Transverse colon (tissue), 4 donors: ENCODE measurements at regions not wholly inside any gene's neighbourhood (a gene's known extent, or its start where the extent isn't known, plus 50 kb on each side); places are given as distances from the start of the nearest gene placed in this dataset.

Experiments
- DNase-seq: peaks from one replicate; pipeline ENCODE4 v3.0.0-alpha.2; 2019
- H3K27ac ChIP-seq, 4 donors: fragments of 200-600 bp; sonication (generic); 2 replicates each; pipeline ENCODE4 v1.5.1; 2016 to 2018; ENCODE audit warnings: inconsistent platforms in 4 of 4
- H3K27me3 ChIP-seq: fragments of 200-600 bp; sonication (generic); 2 replicates; pipeline ENCODE4 v1.5.1; 2017; ENCODE audit warnings: inconsistent platforms
- H3K36me3 ChIP-seq, 4 donors: fragments of 200-600 bp; sonication (generic); 2 replicates each; pipeline ENCODE4 v1.5.1; 2017 to 2019; ENCODE audit warnings: inconsistent platforms in 4 of 4
- H3K4me1 ChIP-seq, 4 donors: fragments of 200-600 bp; sonication (generic); 2 replicates each; pipeline ENCODE4 v1.5.1; 2017 to 2020; ENCODE audit warnings: inconsistent platforms in 4 of 4
- H3K4me3 ChIP-seq, 4 donors: fragments of 200-600 bp; sonication (generic); 1 replicate in 1 of 4; 2 replicates in 3 of 4; pipeline versions ENCODE4 v1.5.1 to v1.6.1; 2017 to 2019; ENCODE audit warnings: inconsistent platforms in 4 of 4
- H3K9me3 ChIP-seq, 2 donors: fragments of 200-600 bp; sonication (generic); 2 replicates each; pipeline ENCODE4 v1.5.1; 2017 to 2019; ENCODE audit warnings: inconsistent platforms in 2 of 2
- CTCF ChIP-seq, 5 experiments: fragments of 200-600 bp in 3 of 5; fragments of 450-650 bp in 2 of 5; sonication (generic) in 3 of 5; IDR thresholded peaks; 1 replicate in 2 of 5; 2 replicates in 3 of 5; pipeline ENCODE4 v1.5.1; 2016 to 2017; ENCODE audit warnings: antibody characterized with exemption in 5 of 5, inconsistent platforms in 3 of 5, mild to moderate bottlenecking in 2 of 5, moderate library complexity in 1 of 5
- EP300 ChIP-seq: sonication (generic); formaldehyde crosslinking; IDR thresholded peaks from one replicate; pipeline ENCODE4 v1.6.1; 2017; ENCODE audit warnings: antibody characterized with exemption, low read depth
- POLR2A ChIP-seq: fragments of 450-650 bp; IDR thresholded peaks from one replicate; pipeline ENCODE4 v1.6.1; 2016; ENCODE audit warnings: antibody characterized with exemption, mild to moderate bottlenecking, moderate library complexity
- POLR2AphosphoS5 ChIP-seq, 3 donors: sonication (generic); formaldehyde crosslinking; IDR thresholded peaks; one replicate each; pipeline ENCODE4 v1.6.1; 2016; ENCODE audit warnings: antibody characterized with exemption in 3 of 3
- WGBS, 2 donors: methylation state at CpG; one replicate each; pipeline ENCODE4 v1.1.5; 2018; ENCODE audit warnings: low coverage in 1 of 2; 5-methylcytosine and 5-hydroxymethylcytosine counted together
- in situ Hi-C, 4 donors: fragments of 200-750 bp; cut with MboI; loops; one replicate each; pipeline versions ENCODE4 v1.15.0 to v1.15.1; 2017; ENCODE audit warnings: low sequenced_read_pairs in 3 of 4, low pct_ligation_motif_present in 1 of 4, low pct_unique_long_range_greater_than_20kb in 1 of 4
- intact Hi-C: fragments of 100-400 bp; cut with DNase I; formaldehyde crosslinking; loops from one replicate; pipeline ENCODE4 v1.15.1; 2023; ENCODE audit warnings: low total_unique reads

DNA sequence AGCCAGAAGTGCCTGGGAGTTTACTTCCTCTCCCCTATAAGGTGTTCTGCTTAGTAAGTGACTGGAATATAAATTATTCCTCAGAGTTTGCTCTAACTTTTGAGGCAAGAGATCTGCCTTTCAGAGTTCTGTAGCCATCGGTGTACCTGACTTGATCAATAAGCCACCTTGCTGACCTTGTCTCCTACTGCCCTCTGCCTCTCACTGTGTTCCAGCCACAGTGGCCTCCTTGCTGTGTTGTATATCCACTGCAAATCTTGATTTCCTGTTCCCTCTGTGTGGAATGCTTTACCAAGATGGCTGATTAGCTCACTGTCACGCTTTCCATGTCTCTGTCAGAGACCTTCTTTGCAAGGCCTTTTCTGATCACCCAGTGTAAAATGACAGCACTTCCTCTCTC lies 442.4 kb downstream of the SQOR start:
- no peak overlapping the region for H3K27ac ChIP-seq
- no peaks in the 10 kb centered on the region for H3K9me3 ChIP-seq
- no peak for DNase-seq
- in situ Hi-C loops: no loop called here
- no peaks in the 10 kb centered on the region for H3K27me3 ChIP-seq
- no peaks in the 10 kb centered on the region for H3K4me1 ChIP-seq
- no peaks in the 10 kb centered on the region for H3K36me3 ChIP-seq
- WGBS, 2 donors: 67 to 87% methylated on average over 1 to 2 of the region's 2 CpGs
- intact Hi-C loops: no loop called here
- H3K4me3 ChIP-seq: no peak overlapping the region
- no peak for TF ChIP-seq CTCF (IDR thresholded peaks at IDR 0.05)
- no peak for TF ChIP-seq POLR2AphosphoS5 (IDR thresholded peaks at IDR 0.05)
- TF ChIP-seq POLR2A: no peak
- TF ChIP-seq EP300: no peak

GRCh38 chr15:46079046-46079445 lies 444.2 kb downstream of the SQOR start:
- intact Hi-C loops: no loop called here
- H3K27ac ChIP-seq: no peak overlapping the region
- no peak for DNase-seq
- no peak for TF ChIP-seq POLR2AphosphoS5 (IDR thresholded peaks at IDR 0.05)
- no peak for TF ChIP-seq POLR2A
- no peak for TF ChIP-seq EP300
- TF ChIP-seq CTCF (IDR thresholded peaks at IDR 0.05): no peak
- H3K36me3 ChIP-seq: no peaks in the 10 kb centered on the region
- in situ Hi-C loops: no loop called here
- H3K27me3 ChIP-seq: no peaks in the 10 kb centered on the region
- 90 to 100% methylated on average over 3 of the region's 3 CpGs for WGBS, 2 donors
- H3K9me3 ChIP-seq: no peaks in the 10 kb centered on the region
- H3K4me3 ChIP-seq: no peak overlapping the region
- no peaks in the 10 kb centered on the region for H3K4me1 ChIP-seq

- in situ Hi-C loops: no loop called here
- DNase-seq: no peak
- no peaks in the 10 kb centered on the region for H3K4me1 ChIP-seq
- TF ChIP-seq EP300 (no peak), CTCF (IDR thresholded peaks at IDR 0.05) (no peak), POLR2AphosphoS5 (IDR thresholded peaks at IDR 0.05) (no peak), POLR2A (no peak)
- H3K27me3 ChIP-seq: no peaks in the 10 kb centered on the region
- no peak overlapping the region for H3K27ac ChIP-seq
- WGBS, 2 donors: 72 to 87% methylated on average over 4 to 7 of the region's 7 CpGs
- no peak overlapping the region for H3K4me3 ChIP-seq
- H3K9me3 ChIP-seq: no peaks in the 10 kb centered on the region
- intact Hi-C loops: no loop called here
- H3K36me3 ChIP-seq: no peaks in the 10 kb centered on the region
These were observed 445.2 kb downstream of the SQOR start for GRCh38 chr15:46080016-46080415.

- Histone ChIP-seq H3K27me3 (no peaks in the 10 kb centered on the region), H3K36me3 (no peaks in the 10 kb centered on the region), H3K4me3 (no peak overlapping the region), H3K4me1 (no peaks in the 10 kb centered on the region), H3K27ac (no peak overlapping the region), H3K9me3 (no peaks in the 10 kb centered on the region)
- no peak for DNase-seq
- intact Hi-C loops (no loop called here), in situ Hi-C loops (no loop called here)
- 80 to 83% methylated on average over 3 of the region's 3 CpGs for WGBS, 2 donors
- TF ChIP-seq POLR2AphosphoS5 (IDR thresholded peaks at IDR 0.05) (no peak), CTCF (IDR thresholded peaks at IDR 0.05) (no peak), EP300 (no peak), POLR2A (no peak)
These were observed 453.9 kb downstream of the SQOR start for GRCh38 chr15:46088486-46089445.
